ENCODE measurements at regions not wholly inside any gene's neighbourhood (a gene's known extent, or its start where the extent isn't known, plus 50 kb on each side); places are given as distances from the start of the nearest gene placed in this dataset.

- no peak for TF ChIP-seq CTCF (IDR thresholded peaks at IDR 0.05; ENCODE audit: unreplicated experiment)
- Mint-ChIP-seq H3K4me1 (ENCODE audit: low read depth, unreplicated experiment) (peaks cover 2% of the 10 kb centered on the region), H3K4me3 (ENCODE audit: low read depth, unreplicated experiment) (no peak overlapping the region), H3K36me3 (ENCODE audit: insufficient read depth, unreplicated experiment) (no peaks in the 10 kb centered on the region), H3K27me3 (ENCODE audit: unreplicated experiment) (no peaks in the 10 kb centered on the region), H3K9me3 (ENCODE audit: low read depth, unreplicated experiment) (no peaks in the 10 kb centered on the region), H3K27ac (ENCODE audit: unreplicated experiment) (no peak overlapping the region)
- DNase-seq = no peak
- no TSS peak for BruUV-seq (replicated peaks)
- CTCF ChIA-PET = no interaction called here
- intact Hi-C loops (cut with micrococcal nuclease; ENCODE audit: unreplicated experiment) = no loop called here
Measured at GRCh38 chr21:26784974-26785373, 60.2 kb downstream of the ADAMTS1 start.

- Mint-ChIP-seq H3K27me3 (ENCODE audit: unreplicated experiment) (no peaks in the 10 kb centered on the region), H3K36me3 (ENCODE audit: insufficient read depth, unreplicated experiment) (no peaks in the 10 kb centered on the region), H3K27ac (ENCODE audit: unreplicated experiment) (no peak overlapping the region), H3K4me1 (ENCODE audit: low read depth, unreplicated experiment) (no peaks in the 10 kb centered on the region), H3K9me3 (ENCODE audit: low read depth, unreplicated experiment) (no peaks in the 10 kb centered on the region), H3K4me3 (ENCODE audit: low read depth, unreplicated experiment) (no peak overlapping the region)
- CTCF ChIA-PET = no interaction called here
- intact Hi-C loops (cut with micrococcal nuclease; ENCODE audit: unreplicated experiment) = no loop called here
- DNase-seq = no peak
- TF ChIP-seq CTCF (IDR thresholded peaks at IDR 0.05; ENCODE audit: unreplicated experiment) = no peak
- no TSS peak for BruUV-seq (replicated peaks)
Measured at GRCh38 chr21:26783466-26784195, 61.6 kb downstream of the ADAMTS1 start.

- DNase-seq = no peak
- CTCF ChIA-PET = no interaction called here
- Mint-ChIP-seq H3K36me3 (ENCODE audit: insufficient read depth, unreplicated experiment) (no peaks in the 10 kb centered on the region), H3K27ac (ENCODE audit: unreplicated experiment) (no peak overlapping the region), H3K9me3 (ENCODE audit: low read depth, unreplicated experiment) (no peaks in the 10 kb centered on the region), H3K27me3 (ENCODE audit: unreplicated experiment) (no peaks in the 10 kb centered on the region), H3K4me1 (ENCODE audit: low read depth, unreplicated experiment) (no peaks in the 10 kb centered on the region), H3K4me3 (ENCODE audit: low read depth, unreplicated experiment) (no peak overlapping the region)
- no TSS peak for BruUV-seq (replicated peaks)
- intact Hi-C loops (cut with micrococcal nuclease; ENCODE audit: unreplicated experiment) = no loop called here
- TF ChIP-seq CTCF (IDR thresholded peaks at IDR 0.05; ENCODE audit: unreplicated experiment) = no peak
Measured at GRCh38 chr21:26782747-26783146, 62.5 kb downstream of the ADAMTS1 start.

- BruUV-seq (replicated peaks) = no TSS peak
- no peaks in the 10 kb centered on the region for H3K27me3 Mint-ChIP-seq (ENCODE audit: unreplicated experiment)
- intact Hi-C loops (cut with micrococcal nuclease; ENCODE audit: unreplicated experiment) = no loop called here
- no peaks in the 10 kb centered on the region for H3K36me3 Mint-ChIP-seq (ENCODE audit: insufficient read depth, unreplicated experiment)
- CTCF ChIA-PET = no interaction called here
- no peak for TF ChIP-seq CTCF (IDR thresholded peaks at IDR 0.05; ENCODE audit: unreplicated experiment)
- no peak overlapping the region for H3K27ac Mint-ChIP-seq (ENCODE audit: unreplicated experiment)
- no peak overlapping the region for H3K4me3 Mint-ChIP-seq (ENCODE audit: low read depth, unreplicated experiment)
- DNase-seq = no peak
- no peaks in the 10 kb centered on the region for H3K9me3 Mint-ChIP-seq (ENCODE audit: low read depth, unreplicated experiment)
- H3K4me1 Mint-ChIP-seq (ENCODE audit: low read depth, unreplicated experiment) = no peaks in the 10 kb centered on the region
Measured at GRCh38 chr21:26782331-26782730, 62.9 kb downstream of the ADAMTS1 start.

Measured in Calu3 (cell line).